ENCODE measurements at regions not wholly inside any gene's neighbourhood (a gene's known extent, or its start where the extent isn't known, plus 50 kb on each side); places are given as distances from the start of the nearest gene placed in this dataset.
A peak's percentile ranks its signal among the peaks of the same experiment; 100 is the strongest.
"Not testable (repeated sequence)": the region's sequence is repeated elsewhere in the genome, so short reads cannot be mapped to it uniquely, and the experiment has no call there.

DNA sequence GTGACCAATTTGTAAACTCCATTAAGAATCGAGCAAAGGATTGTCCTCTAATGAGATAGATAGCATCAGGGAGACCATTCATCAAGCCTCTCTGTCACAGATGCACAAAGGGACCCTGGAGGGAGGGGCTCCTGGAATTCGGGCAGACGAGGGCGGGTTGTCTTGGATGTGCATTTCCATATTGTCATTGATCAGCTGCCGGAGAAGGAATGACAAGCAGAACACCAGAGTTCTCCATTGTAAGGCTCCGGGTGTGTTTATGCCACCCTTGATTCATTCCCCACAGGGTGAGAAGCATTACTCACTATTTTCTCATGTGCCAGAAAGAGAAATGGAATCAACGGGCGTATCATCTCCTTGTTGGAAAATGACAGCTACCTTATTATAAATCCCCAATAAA, 167.5 kb downstream of the EBLN2 start:
- DNase-seq (ENCODE audit: low spot score): no peak

DNA sequence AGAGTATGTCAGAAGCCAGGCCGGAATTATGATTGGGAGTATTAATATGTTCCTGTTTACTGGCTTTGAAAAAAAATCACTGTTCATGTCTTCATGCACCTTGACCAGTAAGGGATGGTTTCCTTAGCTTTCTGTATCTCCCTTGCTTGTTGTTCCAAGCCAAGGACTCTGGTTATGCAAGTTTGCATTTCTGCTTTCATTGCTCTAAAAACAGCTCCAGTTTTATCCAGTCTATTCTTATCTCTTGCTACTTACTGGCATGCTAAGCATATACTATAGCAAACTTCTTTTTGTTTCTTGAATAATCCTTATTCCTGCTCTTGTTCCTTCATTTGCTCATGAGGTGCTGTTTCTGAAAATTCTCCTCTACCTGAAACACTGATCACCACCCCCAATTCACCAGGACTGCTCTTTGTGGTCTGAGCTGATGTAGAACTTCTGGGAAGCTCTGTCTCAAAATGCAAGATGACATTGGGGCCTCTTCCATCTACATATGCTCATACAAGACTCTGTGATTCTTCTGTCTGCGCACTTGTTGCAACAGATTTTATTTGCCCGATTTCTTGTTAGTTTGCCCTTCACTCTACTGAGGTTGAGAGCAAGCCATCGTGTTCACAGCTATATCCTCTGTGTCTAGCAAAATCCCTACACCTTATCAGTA, 173.0 kb downstream of the EBLN2 start:
- no peak for DNase-seq (ENCODE audit: low spot score)

DNA sequence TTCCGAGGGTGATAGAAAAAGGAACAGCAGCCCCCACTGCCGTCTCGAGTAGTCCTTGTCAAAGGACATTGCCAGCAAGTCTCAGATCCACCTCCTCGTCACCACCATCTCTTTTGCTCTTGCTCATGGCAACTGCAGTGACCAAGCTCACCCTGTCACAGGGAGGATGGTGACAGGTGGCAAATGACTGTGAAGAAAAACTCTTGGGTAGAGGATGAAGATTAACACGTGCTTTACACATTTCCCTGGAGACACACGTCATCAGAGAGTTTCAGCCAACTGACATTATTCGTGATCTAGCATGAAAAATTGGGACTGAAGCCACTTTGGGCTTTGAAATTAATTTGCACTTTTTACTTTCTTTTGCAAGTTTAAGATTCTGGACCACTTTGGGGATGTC, 174.3 kb downstream of the EBLN2 start:
- no peak for DNase-seq (ENCODE audit: low spot score)

DNA sequence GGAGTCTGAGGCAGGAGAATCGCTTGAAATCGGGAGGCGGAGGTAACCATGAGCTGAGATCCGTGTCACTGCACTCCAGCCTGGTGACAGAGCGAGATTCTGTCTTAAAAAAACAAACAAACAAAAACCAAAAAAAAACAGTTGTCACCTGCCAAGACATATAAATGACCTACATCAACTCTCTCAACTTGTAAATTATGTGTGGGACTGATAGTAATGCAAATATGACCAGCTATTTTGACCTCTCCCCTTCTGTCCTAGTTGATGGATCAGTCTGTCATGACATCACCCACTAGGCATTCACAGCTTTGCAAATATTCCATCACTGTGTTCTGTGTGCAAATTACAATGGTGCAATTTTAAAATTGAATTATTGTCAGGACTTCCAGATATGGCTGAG, 175.4 kb downstream of the EBLN2 start:
- DNase-seq (ENCODE audit: low spot score): no peak

DNA sequence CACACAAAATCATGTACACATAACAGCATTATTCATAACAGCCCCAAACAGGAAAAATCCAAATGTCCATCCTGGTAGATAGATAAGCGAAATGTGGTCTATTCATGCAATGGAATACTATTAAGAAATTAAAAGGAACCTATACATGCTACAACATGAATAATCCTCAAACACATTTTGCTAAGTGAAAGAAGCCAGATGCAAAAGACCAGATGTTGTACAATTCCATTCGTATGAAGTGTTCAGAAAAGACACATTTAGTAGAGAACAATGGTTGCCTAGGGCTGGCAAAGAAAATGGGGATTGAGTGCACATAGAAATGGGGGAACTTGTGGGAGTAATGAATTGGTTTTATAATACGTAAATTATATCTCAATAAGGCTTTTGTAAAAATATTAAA, 182.3 kb downstream of the EBLN2 start:
- no peak for DNase-seq (ENCODE audit: low spot score)

DNA sequence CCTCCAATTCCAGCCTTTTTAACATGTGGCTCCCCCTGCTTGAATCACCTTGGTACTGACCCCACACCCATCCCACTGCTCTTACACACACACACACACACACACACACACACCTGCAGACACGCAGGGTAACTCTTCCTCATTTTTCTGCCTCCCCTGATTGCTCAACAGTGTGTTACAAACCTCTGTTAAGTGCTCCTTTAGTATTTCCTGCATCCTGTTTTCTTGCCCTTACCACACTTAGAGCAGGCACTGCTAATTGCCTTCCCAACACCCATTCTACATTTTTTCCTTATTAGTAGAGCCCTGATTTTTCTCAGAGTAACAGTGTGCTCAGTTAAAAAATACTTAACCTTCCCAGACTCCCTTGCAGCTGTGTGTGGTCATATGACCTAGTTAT, 184.0 kb downstream of the EBLN2 start:
- no peak for DNase-seq (ENCODE audit: low spot score)

DNA sequence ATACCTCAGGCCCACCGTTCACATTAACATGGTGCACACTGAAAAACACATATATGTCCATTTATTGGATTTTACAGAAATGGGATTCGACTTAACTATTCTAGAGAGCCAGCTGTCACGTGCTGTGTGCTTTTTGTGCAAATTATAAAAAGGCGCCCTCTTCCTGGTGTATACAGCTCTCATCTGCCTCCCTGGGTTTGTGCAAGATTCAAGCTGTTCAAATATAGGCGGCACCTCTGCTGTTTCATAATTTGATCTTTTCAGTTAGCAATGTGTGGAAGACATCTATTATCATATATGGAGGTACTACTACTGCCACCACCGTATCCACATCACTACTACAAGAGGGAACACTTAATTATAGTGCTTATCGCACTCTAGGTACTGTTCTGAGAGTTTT, 187.6 kb downstream of the EBLN2 start:
- no peak for DNase-seq (ENCODE audit: low spot score)

DNA sequence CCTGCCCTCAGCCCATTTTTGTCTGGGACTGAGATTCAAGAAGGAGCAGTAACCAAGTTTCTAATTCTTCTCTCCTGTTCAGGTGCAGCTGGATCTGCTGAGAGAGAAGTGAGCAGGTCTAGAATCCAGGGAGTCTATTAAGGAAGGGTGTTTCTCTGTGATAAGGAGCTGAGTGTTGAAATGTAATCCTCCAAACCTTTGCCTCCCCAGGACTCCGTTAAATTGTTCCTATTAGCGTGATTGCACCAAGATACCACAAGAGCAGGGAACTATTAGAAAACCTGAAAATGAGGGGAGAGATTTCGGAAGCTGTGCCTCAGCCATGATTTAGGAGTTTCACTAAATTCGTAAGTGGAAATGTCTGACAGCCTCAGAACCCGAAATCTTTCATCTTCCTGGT, 192.6 kb downstream of the EBLN2 start:
- no peak for DNase-seq (ENCODE audit: low spot score)

DNA sequence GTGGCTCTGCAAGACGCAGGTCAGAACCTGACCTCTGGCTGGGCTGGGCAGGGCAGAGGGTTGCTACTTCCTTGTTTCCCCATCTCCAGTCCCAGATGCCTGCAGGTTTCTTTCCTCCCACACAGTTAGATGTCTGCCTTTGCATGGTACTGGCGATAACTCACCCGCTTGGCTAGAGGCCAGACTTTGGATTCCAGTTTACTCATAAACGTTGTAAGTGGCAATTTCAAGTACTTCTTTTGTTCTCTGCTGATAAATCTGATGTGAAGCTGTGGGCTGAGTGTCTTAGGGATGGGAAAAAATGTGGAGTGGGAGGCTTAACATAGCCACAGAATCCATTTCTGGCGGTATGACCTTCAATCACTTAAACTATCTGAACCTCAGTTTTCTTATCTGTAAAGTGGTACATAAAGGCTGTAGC, 194.2 kb downstream of the EBLN2 start:
- peak; percentile 51 for DNase-seq (ENCODE audit: low spot score)

DNA sequence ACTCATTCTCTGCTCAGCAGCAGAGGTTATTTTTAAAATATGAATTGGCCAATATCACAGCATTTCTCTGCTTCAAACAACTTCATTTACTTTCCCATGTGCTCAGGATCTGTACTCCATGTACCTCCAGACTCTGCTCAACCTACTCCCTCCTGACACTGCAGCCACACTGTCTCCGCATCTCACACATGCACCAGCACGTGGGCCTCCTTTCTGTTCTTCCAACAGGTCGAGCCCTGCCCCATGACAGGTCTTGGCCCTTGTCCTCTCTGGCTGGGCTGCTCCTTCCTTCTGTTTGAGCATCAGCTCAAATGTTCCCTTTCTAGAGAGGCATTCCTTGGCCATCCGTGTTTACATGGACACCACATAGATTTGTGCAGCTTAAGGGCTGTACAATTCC, 195.7 kb downstream of the EBLN2 start:
- DNase-seq (ENCODE audit: low spot score): no peak

DNA sequence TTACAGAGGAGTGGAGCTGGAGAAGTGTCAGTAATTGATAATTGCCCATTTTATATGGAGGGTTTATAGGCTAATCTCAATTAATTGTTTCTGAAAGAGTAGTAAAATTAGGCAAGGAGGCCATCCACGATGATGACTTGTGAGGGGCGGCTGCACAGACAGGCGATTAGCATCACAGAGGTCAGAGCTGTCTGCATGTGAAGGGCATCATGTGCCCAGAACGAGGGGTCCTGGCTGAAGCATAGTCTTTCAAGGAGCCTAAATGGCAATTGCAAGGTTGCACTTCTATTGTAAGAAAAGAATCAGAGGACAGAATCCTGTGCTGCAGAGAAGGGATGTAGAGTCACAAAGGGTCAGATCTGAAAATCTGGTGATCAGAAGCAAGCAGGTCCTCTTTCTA, 196.6 kb downstream of the EBLN2 start:
- no peak for DNase-seq (ENCODE audit: low spot score)

DNA sequence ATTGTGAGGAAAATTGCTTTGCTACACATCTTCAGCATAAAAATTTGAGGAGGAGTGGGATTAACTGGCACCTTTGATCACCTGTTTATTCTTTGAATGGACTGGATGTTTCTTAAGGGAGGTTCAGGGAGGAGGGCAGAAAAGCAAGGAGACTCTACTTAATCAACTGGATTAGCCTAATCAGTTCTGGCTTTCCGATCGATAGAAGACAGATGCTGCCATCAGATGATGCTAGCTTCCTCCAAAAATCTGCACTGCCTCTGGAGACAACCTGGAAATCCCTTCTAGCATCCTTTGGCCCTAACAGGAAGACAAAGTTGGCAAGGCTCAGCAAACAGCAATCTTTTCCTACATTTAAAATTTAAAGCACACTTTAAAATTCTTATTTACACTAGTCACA, 197.8 kb downstream of the EBLN2 start:
- DNase-seq (ENCODE audit: low spot score): no peak

DNA sequence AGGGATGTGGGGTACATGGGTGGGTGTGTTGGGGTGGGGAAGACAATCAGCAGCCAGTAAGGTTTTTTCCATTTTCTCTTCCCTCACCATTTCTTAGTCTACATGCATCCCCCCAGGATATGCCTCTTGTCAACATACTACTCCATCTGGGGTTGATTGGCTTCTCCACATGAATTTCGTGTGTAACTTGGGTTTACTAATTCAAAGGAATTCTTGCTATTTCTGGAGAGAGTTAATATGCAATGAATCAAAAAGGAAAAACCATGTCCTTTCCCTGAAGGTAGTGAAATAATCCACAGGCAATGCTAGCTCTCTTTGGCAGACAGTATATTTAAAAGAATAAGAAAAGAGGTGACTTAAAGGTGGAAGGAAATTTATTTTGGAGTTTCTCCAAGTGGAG, 198.4 kb downstream of the EBLN2 start:
- no peak for DNase-seq (ENCODE audit: low spot score)

DNA sequence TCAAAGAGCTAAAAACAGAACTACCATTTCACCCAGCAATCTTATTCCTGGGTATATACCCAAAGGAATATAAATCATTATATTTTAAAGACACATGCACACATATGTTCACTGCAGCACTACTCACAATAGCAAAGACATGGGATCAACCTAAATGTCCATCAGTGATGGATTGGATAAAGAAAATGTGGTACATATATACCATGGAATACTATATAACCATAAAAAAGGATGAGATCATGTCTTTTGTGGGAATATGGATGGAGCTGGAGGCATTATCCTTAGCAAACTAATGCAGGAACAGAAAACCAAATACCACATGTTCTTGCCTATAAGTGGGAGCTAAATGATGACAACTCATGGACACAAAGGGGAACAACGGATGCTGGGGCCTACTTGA, 205.1 kb downstream of the EBLN2 start:
- not testable (repeated sequence) for DNase-seq (ENCODE audit: low spot score)

DNA sequence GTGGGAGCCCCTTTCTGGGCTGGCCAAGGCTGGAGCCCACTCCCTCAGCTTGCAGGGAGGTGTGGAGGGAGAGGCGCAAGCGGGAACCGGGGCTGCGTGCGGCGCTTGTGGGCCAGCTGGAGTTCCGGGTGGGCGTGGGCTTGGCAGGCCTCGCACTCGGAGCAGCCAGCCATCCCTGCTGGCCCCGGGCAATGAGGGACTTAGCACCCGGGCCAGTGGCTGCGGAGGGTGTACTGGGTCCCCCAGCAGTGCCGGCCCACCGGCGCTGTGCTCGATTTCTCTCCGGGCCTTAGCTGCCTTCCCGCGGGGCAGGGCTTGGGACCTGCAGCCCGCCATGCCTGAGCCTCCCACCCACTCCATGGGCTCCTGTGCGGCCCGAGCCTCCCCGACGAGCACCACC, 207.7 kb downstream of the EBLN2 start:
- DNase-seq (ENCODE audit: low spot score): not testable (repeated sequence)

DNA sequence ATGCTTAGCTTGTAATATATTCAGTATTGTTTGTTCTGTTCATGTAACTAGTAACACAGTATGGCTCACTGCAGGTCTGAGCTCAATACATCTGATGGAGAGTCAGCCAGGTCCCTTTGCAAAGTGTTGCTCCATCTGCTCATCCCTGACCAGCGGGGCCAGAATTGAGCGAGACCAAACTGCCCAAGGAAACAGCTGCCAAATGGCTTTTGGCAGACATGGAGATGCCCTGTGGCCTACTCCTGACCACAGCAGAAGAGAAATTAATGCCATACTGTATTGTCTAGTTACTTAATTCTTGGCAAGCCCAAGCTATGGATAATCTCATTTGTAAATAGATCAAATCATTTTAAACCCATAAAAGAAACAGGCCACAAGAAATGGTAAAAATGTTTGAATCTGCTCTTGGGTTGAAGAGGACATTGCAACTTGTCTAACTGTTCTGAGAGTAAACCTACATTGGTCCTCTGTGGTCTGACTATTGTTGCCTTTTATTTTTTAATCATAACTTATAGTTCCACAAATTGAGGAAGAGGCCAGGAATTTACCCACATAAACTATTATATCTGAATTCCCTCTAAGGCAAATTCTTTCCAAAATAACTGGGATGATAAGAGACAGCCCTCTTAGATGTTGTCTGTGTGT, 209.5 kb downstream of the EBLN2 start:
- no peak for DNase-seq (ENCODE audit: low spot score)

DNA sequence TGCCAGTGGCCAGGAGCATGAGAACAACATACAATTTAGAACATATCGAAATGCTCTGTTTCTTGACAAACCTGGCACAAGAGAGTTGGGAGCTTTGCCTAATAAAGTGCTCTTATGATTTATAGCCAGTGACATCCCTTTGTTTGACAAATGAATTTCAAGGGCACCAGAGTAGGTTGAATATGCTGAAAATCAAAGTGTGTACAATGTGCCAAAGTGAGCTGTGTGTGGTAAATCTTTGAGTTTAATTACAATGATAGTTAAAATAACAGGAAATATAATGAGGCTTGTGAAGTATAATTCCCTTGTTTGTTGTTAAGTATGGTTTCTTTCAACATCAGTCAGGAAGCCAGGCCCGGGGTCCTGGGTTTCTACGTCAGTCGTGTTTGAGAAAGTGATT, 211.9 kb downstream of the EBLN2 start:
- no peak for DNase-seq (ENCODE audit: low spot score)

DNA sequence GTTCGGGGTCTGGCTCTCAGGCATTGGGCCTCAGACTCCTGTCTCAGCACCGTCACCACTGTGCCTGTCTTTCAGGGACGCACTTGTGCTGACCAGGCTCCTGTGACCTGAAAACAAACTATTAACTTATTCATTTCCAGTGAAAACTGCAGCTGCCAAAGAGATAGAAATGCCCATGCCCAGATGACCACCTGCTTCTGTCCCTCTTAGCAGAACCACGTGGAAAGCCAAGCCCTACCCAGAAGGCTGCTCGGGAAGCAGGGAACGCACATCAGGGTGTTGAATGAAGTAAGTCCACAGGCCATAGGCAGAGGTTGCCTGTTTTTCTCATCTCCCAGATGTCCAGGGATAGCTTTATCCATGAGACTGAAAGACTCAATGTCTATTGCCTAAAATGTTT, 219.3 kb downstream of the EBLN2 start:
- DNase-seq (ENCODE audit: low spot score): no peak

DNA sequence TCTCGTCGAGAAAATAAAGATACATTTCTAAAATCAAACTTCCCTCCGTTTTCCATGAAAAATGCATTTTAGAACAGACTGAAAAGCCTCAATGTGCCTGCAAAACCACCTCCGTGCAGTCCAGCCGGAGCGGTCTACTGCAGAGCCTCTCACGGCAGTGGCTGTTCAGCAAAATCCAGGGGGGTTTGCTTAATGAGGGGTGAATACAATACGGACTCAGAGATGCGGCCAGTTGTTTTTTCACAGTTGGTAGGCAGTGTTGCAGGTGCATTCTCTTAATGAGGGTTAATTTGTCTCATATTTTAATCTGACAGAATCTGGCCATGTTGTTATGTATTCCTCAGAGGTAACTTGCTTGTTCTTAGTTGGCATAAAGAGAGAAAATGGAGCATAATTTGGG, 223.0 kb downstream of the EBLN2 start:
- DNase-seq (ENCODE audit: low spot score): no peak

DNA sequence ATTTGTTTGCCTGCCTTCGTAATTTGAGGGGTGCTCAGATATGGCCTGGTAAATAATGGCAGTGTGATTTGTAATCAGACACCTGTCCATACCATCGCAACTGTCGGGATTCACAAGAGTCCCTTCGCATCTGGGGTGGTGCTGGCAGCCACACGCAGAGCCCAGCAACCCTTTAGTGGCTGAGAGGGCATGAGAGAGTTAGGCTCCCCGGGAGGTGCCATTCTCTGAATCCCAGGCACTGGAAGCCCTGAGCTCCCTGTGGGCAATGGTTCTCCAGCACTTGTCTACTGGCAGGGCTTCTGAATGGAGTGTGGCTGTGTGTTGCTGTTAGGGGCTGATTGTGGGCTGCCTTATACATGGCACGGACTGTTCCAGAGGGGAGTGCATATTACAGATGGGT, 230.1 kb downstream of the EBLN2 start:
- DNase-seq (ENCODE audit: low spot score): no peak

DNA sequence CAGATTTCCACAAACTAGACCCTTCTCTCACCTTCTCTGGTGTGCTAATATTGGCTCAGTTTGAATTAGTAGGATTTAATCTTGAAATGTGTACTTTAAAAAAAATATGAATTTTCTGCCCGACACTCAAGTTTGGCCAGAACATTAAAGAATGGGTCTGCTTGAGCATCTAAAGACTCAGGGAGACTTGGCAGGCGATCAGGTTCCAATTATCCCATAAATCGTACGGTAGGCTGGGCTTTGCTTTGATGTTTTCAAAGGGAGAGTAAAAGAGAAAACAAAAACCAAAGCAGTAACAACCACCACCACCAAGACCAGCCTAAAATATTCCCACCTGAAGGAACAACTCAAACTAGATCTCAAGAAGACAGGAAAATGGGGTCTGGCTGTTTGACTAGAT, 230.8 kb downstream of the EBLN2 start:
- no peak for DNase-seq (ENCODE audit: low spot score)

DNA sequence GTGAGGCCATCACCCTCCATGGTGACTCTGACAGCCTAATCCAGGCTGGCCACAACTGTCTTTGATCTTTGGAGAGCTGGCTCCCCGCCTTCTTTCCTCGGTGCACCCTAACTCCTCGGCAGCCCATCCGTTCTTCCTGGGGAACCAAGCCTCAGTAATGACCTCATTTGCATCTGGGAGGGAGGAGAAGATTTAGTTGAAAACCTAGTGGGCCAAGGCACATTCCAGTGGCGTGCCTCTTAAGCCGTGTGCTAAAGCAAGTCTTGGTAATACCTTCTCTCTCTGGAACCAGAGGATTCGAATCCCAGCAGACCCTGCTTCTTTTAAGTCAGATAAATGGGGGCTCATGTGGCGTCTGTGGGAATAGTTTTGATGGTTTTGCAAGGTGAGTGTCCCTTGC, 233.1 kb downstream of the EBLN2 start:
- DNase-seq (ENCODE audit: low spot score): no peak

DNA sequence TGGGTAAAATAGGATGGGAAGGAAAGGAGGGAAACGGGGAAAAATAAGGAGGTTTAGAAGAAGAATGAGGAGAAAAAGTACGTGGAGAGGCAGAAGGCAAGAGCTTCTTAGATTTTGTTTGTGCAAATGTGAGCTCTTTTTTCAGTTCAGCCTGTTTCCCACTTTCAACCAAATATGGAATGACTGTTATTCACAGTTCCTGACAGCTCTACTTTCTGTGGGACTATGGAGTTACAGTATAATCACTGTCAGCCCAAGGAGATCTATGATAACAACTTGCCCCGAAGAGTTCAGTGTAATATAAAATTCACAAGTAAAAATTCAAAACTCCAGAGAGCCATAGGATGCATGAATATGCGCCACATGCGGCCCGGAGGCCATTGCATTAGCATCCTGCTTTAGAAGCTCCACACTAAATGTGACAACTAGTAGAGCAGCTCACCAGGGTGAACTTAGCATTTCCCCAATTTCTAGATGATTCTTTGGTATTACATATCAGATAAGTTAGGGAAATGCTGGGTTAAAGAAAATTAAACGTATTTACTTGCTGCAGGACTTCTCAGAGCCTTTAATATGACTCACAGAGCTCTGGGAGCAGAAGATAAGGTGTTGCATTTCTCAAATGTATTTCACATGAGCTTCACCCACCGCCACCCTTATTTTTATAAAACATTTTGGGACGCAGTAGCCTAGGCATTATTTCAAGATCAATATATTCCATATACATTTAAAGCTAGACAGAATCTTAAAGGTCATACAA, 234.6 kb downstream of the EBLN2 start:
- DNase-seq (ENCODE audit: low spot score): no peak

Measured in A172 (cell line).